ENCODE measurements at regions not wholly inside any gene's neighbourhood (a gene's known extent, or its start where the extent isn't known, plus 50 kb on each side); places are given as distances from the start of the nearest gene placed in this dataset.

DNA sequence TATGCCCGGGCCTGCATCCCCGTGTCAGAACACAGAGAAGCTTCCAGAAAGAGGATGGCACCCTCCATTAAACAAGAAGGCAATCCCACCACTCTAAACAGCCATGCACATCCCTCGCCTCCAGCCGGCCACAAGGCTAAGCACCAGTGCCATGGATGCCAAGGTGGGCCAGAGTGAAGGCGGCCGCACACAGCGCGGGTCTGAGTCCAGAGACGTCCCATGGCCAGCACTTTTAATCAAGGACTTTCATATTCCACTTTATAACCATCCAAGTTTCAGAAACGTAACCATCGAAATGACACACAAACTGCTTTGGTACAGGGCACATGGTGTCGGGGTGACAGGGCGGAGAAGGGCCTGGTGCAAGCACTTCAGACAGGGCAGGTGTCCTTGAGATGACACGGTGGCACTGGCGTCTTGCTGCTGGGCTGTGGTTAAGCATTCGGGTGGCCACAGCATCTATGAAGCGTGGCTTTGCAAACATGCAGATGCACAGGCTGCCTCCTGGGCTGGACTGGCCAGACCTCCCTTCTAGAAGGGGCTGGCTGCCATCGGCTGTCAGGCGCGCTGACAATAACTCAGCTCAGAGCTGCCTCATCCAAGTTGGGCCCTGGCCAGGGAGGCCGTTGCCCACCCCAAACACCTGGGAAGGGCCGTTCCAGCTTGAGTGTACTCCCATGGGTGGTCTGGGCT is 117.2 kb downstream of the RFLNA start:
- no peaks in the 10 kb centered on the region for H3K36me3 ChIP-seq (ENCODE audit: insufficient read depth, low read length)
- H3K4me2 ChIP-seq (ENCODE audit: low read length): no peak overlapping the region
- no peaks in the 10 kb centered on the region for H3K79me2 ChIP-seq (ENCODE audit: insufficient read depth, low read length)
- no peaks in the 10 kb centered on the region for H3K4me1 ChIP-seq (ENCODE audit: insufficient read depth, low read length, severe bottlenecking)
- no peak overlapping the region for H3K4me3 ChIP-seq (ENCODE audit: low read depth, low read length, poor library complexity, severe bottlenecking)
- H3F3A ChIP-seq (ENCODE audit: insufficient read depth, low read length): no peaks in the 10 kb centered on the region
- H4K20me1 ChIP-seq (ENCODE audit: insufficient read depth, low read length): no peaks in the 10 kb centered on the region
- TF ChIP-seq, protein P1, sequence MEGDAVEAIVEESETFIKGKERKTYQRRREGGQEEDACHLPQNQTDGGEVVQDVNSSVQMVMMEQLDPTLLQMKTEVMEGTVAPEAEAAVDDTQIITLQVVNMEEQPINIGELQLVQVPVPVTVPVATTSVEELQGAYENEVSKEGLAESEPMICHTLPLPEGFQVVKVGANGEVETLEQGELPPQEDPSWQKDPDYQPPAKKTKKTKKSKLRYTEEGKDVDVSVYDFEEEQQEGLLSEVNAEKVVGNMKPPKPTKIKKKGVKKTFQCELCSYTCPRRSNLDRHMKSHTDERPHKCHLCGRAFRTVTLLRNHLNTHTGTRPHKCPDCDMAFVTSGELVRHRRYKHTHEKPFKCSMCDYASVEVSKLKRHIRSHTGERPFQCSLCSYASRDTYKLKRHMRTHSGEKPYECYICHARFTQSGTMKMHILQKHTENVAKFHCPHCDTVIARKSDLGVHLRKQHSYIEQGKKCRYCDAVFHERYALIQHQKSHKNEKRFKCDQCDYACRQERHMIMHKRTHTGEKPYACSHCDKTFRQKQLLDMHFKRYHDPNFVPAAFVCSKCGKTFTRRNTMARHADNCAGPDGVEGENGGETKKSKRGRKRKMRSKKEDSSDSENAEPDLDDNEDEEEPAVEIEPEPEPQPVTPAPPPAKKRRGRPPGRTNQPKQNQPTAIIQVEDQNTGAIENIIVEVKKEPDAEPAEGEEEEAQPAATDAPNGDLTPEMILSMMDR (IDR thresholded peaks at IDR 0.05; ENCODE audit: low read length): no peak
- no peak for TF ChIP-seq EZH2 (IDR thresholded peaks at IDR 0.05; ENCODE audit: borderline replicate concordance, low read length)
- H2AFZ ChIP-seq (ENCODE audit: low read length): no peak overlapping the region
- no peaks in the 10 kb centered on the region for H3K9me2 ChIP-seq (ENCODE audit: low read depth, low read length)
- H3K9ac ChIP-seq (ENCODE audit: low read length): no peak overlapping the region
- no peaks in the 10 kb centered on the region for H3K9me3 ChIP-seq (ENCODE audit: low read length)
- H3K27ac ChIP-seq (ENCODE audit: low read depth, low read length, poor library complexity, severe bottlenecking): no peak overlapping the region
- no peaks in the 10 kb centered on the region for H3K27me3 ChIP-seq (ENCODE audit: insufficient read depth, low read length)

DNA sequence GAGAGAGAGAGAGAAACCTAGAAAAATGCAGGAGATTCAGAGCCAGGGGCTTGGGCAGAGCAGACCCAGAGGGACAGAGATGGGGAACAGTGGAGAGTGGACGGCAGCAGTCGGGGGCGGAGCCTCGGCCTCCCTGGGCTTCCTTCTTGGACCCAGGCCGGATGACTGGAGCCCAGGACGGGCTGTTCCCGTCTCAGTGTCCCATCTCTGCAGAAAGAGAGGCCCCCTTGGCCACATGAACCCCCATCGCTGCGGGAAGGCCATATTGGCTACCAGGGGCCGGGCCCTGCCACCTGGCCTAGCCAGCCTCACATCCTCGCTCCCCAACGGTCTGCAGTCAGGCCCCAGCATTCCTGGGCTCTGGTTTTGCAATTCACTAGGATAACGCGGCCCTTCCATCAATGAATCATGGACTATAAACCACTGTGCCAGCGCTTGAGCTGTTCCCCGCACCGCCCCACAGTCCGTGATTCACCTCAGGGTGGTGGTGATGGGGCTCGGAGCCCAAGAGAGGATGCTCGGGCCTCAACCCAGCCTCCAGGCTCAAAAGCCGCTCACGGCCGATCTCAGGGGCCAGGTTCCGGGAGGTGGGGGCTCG is 116.5 kb downstream of the RFLNA start:
- Histone ChIP-seq H3K4me3 (ENCODE audit: low read depth, low read length, poor library complexity, severe bottlenecking) (no peak overlapping the region), H3K27me3 (ENCODE audit: insufficient read depth, low read length) (no peaks in the 10 kb centered on the region), H3K9me3 (ENCODE audit: low read length) (no peaks in the 10 kb centered on the region), H3F3A (ENCODE audit: insufficient read depth, low read length) (no peaks in the 10 kb centered on the region), H4K20me1 (ENCODE audit: insufficient read depth, low read length) (no peaks in the 10 kb centered on the region), H2AFZ (ENCODE audit: low read length) (no peak overlapping the region), H3K4me2 (ENCODE audit: low read length) (no peak overlapping the region), H3K79me2 (ENCODE audit: insufficient read depth, low read length) (no peaks in the 10 kb centered on the region), H3K4me1 (ENCODE audit: insufficient read depth, low read length, severe bottlenecking) (no peaks in the 10 kb centered on the region), H3K36me3 (ENCODE audit: insufficient read depth, low read length) (no peaks in the 10 kb centered on the region), H3K9ac (ENCODE audit: low read length) (no peak overlapping the region), H3K27ac (ENCODE audit: low read depth, low read length, poor library complexity, severe bottlenecking) (no peak overlapping the region), H3K9me2 (ENCODE audit: low read depth, low read length) (no peaks in the 10 kb centered on the region)
- TF ChIP-seq, protein P1 (IDR thresholded peaks at IDR 0.05; ENCODE audit: low read length): no peak
- TF ChIP-seq EZH2 (IDR thresholded peaks at IDR 0.05; ENCODE audit: borderline replicate concordance, low read length): no peak

DNA sequence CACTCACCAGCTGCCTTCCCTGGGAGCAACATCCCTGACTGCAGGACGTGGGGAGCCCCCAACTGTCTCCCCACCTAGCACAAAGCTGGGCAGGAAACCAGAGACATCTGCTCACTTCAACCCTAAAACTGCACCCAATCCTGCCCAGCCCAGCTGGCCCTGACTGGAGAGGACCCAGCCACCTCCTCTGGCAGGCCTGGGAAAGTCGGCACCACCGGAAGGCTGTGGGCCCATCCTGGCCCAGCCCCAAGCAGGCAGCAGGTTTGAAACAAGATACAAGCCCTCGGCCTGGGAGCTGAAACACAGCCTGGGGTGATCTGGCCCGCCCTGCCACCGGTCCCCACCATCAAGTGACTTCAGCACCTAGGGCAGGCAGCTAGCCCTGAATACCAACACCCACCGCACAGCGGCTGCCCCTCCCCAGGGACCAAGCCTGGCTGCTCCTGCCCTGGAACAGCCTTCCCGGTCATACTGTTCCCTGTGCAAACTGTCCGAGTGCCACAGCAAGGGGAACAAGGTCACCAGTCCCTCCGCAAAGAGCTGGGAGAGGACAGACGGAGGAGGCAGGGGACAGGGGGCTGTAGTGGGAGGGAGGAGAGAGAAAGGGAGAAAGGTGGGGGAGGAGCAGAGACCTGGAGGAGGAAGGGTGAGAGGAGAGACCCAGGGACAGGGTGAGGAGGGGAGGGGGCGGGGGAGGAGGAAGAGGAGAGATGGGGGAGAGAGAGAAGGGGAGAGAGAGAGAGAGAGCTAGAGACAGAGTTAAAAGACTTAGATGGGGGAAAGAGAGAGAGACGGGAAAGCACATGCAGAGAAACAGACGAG is 115.7 kb downstream of the RFLNA start:
- no peak for TF ChIP-seq EZH2 (IDR thresholded peaks at IDR 0.05; ENCODE audit: borderline replicate concordance, low read length)
- TF ChIP-seq, protein P1 (IDR thresholded peaks at IDR 0.05; ENCODE audit: low read length): no peak
- H3K79me2 ChIP-seq (ENCODE audit: insufficient read depth, low read length): no peaks in the 10 kb centered on the region
- no peaks in the 10 kb centered on the region for H3K27me3 ChIP-seq (ENCODE audit: insufficient read depth, low read length)
- no peaks in the 10 kb centered on the region for H3K36me3 ChIP-seq (ENCODE audit: insufficient read depth, low read length)
- H3K9me2 ChIP-seq (ENCODE audit: low read depth, low read length): no peaks in the 10 kb centered on the region
- no peak overlapping the region for H3K9ac ChIP-seq (ENCODE audit: low read length)
- no peaks in the 10 kb centered on the region for H4K20me1 ChIP-seq (ENCODE audit: insufficient read depth, low read length)
- no peaks in the 10 kb centered on the region for H3F3A ChIP-seq (ENCODE audit: insufficient read depth, low read length)
- no peak overlapping the region for H3K27ac ChIP-seq (ENCODE audit: low read depth, low read length, poor library complexity, severe bottlenecking)
- H3K9me3 ChIP-seq (ENCODE audit: low read length): no peaks in the 10 kb centered on the region
- no peak overlapping the region for H3K4me3 ChIP-seq (ENCODE audit: low read depth, low read length, poor library complexity, severe bottlenecking)
- H3K4me2 ChIP-seq (ENCODE audit: low read length): no peak overlapping the region
- no peak overlapping the region for H2AFZ ChIP-seq (ENCODE audit: low read length)
- H3K4me1 ChIP-seq (ENCODE audit: insufficient read depth, low read length, severe bottlenecking): no peaks in the 10 kb centered on the region
